ENCODE measurements at regions not wholly inside any gene's neighbourhood (a gene's known extent, or its start where the extent isn't known, plus 50 kb on each side); places are given as distances from the start of the nearest gene placed in this dataset.

- H2BK15ac ChIP-seq (ENCODE audit: low read depth, low read length) = no peak overlapping the region
- H3K4me3 ChIP-seq (ENCODE audit: insufficient read depth, low read depth, low read length) = no peak overlapping the region
- no peak overlapping the region for H2BK5ac ChIP-seq (ENCODE audit: low read depth, low read length, poor library complexity, severe bottlenecking)
- H2AFZ ChIP-seq (replicated peaks; ENCODE audit: low read length, poor library complexity) = no peak overlapping the region
- in situ Hi-C loops (cut with MboI; ENCODE audit: low sequenced_read_pairs) (no loop called here), dilution Hi-C loops (cut with HindIII; ENCODE audit: low sequenced_read_pairs, unreplicated experiment) (no loop called here), intact Hi-C loops (cut with micrococcal nuclease) (no loop called here)
- TF ChIP-seq CEBPB (IDR thresholded peaks at IDR 0.05; ENCODE audit: low read depth, low read length) = no peak
- no peak for TF ChIP-seq POLR2A (IDR thresholded peaks at IDR 0.05; ENCODE audit: low read depth, low read length)
- TF ChIP-seq RFX5 (IDR thresholded peaks at IDR 0.05; ENCODE audit: low read depth, low read length) = no peak
- no peak for TF ChIP-seq MXI1 (IDR thresholded peaks at IDR 0.05; ENCODE audit: borderline replicate concordance, low read depth, low read length)
- TF ChIP-seq MAFK (IDR thresholded peaks at IDR 0.05; ENCODE audit: low read depth, low read length) = no peak
- no peak for TF ChIP-seq NFE2L2 (IDR thresholded peaks at IDR 0.05; ENCODE audit: low read depth, low read length)
- TF ChIP-seq BHLHE40 (IDR thresholded peaks at IDR 0.05; ENCODE audit: low read depth, low read length) = no peak
- no peak for TF ChIP-seq CHD1 (IDR thresholded peaks at IDR 0.05; ENCODE audit: low read depth, low read length)
- no peak for TF ChIP-seq MAZ (IDR thresholded peaks at IDR 0.05; ENCODE audit: borderline replicate concordance, low read depth, low read length)
- no peak for TF ChIP-seq SMC3 (IDR thresholded peaks at IDR 0.05; ENCODE audit: low read depth, low read length)
- TF ChIP-seq CTCF (conservative IDR thresholded peaks at IDR 0.05; ENCODE audit: low read depth, low read length) = no peak
- no peak overlapping the region for H2AK9ac ChIP-seq (replicated peaks; ENCODE audit: low read depth, low read length, poor library complexity)
- no peaks in the 10 kb centered on the region for H3K79me1 ChIP-seq (ENCODE audit: low read depth in 1 of 2, low read length in 2 of 2)
- no peaks in the 10 kb centered on the region for H3K9me3 ChIP-seq (ENCODE audit: control insufficient read depth, insufficient read depth, low read length)
- H3K18ac ChIP-seq (ENCODE audit: low read depth, low read length) = no peak overlapping the region
- DNase-seq (no peak), ATAC-seq (ENCODE audit: low read depth) (no peak)
- ChIA-PET CTCF (no interaction called here), POLR2A (ENCODE audit: unreplicated experiment) (no interaction called here)
- no peak overlapping the region for H4K5ac ChIP-seq (ENCODE audit: low read depth, low read length)
- H3K4me2 ChIP-seq (ENCODE audit: low read depth, low read length) = no peak overlapping the region
- H3K23ac ChIP-seq (ENCODE audit: low read depth, low read length) = no peak overlapping the region
- H3K9ac ChIP-seq (ENCODE audit: low read depth, low read length) = no peak overlapping the region
- no peak overlapping the region for H3K27ac ChIP-seq (ENCODE audit: insufficient read depth, low read length)
- H3K4ac ChIP-seq (ENCODE audit: low read depth, low read length) = no peak overlapping the region
- no peaks in the 10 kb centered on the region for H3K36me3 ChIP-seq (ENCODE audit: control insufficient read depth, insufficient read depth, low read length)
- no peak overlapping the region for H2BK120ac ChIP-seq (ENCODE audit: low read depth, low read length)
- no peak overlapping the region for H2BK20ac ChIP-seq (ENCODE audit: low read depth, low read length)
- no peak overlapping the region for H2AK5ac ChIP-seq (ENCODE audit: low read depth, low read length)
- H4K20me1 ChIP-seq (ENCODE audit: insufficient read depth, low read length) = no peaks in the 10 kb centered on the region
- H3K27me3 ChIP-seq (ENCODE audit: control insufficient read depth, insufficient read depth, low read length) = no peaks in the 10 kb centered on the region
- H3K9me1 ChIP-seq (ENCODE audit: insufficient read depth, low read length) = no peaks in the 10 kb centered on the region
- BruUV-seq (replicated peaks) = no TSS peak
- H3K14ac ChIP-seq (replicated peaks; ENCODE audit: low read depth, low read length) = no peak overlapping the region
- H4K91ac ChIP-seq (ENCODE audit: insufficient read depth, low read depth, low read length) = no peak overlapping the region
- WGBS, 2 experiments (ENCODE audit: extremely low coverage in 2 of 2, insufficient read length in 1 of 2) = 61% methylated on average over 3 of the region's 4 CpGs; no CpG with 5 or more reads in 1 of the 2 experiments
- H3K56ac ChIP-seq (ENCODE audit: extremely low read depth, insufficient read depth, low read length) = no peak overlapping the region
- no peak overlapping the region for H4K8ac ChIP-seq (ENCODE audit: low read depth in 2 of 2, low read length in 2 of 2)
- no peaks in the 10 kb centered on the region for H3K4me1 ChIP-seq (ENCODE audit: control insufficient read depth, insufficient read depth, low read length)
Observed at GRCh38 chr11:82557274-82557673, 176.4 kb downstream of the FAM181B start.
